ENCODE measurements at regions not wholly inside any gene's neighbourhood (a gene's known extent, or its start where the extent isn't known, plus 50 kb on each side); places are given as distances from the start of the nearest gene placed in this dataset.

DNA sequence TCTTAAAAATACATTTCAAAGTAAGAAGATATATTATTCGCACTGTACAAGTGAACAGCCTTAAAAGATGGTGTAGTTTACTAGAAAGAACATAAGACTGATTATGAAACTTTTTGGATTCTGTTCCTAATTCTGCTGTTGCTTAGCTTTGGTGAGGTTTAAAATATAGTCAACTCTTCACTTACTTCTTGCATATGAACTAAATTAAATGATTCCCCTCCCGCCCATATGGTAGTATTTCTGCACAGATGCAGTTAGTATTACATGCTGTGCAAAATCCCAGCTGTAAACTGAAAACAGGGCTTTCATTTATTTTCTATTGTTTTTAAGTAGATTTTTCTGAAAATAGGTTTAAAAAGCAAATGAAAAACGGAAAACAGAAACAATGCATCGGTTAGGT is 345.4 kb upstream of the NCAM2 start:
- TF ChIP-seq, protein P1, sequence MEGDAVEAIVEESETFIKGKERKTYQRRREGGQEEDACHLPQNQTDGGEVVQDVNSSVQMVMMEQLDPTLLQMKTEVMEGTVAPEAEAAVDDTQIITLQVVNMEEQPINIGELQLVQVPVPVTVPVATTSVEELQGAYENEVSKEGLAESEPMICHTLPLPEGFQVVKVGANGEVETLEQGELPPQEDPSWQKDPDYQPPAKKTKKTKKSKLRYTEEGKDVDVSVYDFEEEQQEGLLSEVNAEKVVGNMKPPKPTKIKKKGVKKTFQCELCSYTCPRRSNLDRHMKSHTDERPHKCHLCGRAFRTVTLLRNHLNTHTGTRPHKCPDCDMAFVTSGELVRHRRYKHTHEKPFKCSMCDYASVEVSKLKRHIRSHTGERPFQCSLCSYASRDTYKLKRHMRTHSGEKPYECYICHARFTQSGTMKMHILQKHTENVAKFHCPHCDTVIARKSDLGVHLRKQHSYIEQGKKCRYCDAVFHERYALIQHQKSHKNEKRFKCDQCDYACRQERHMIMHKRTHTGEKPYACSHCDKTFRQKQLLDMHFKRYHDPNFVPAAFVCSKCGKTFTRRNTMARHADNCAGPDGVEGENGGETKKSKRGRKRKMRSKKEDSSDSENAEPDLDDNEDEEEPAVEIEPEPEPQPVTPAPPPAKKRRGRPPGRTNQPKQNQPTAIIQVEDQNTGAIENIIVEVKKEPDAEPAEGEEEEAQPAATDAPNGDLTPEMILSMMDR (IDR thresholded peaks at IDR 0.05; ENCODE audit: extremely low read depth in 1 of 2, insufficient read depth in 1 of 2, low read depth in 1 of 2, low read length in 2 of 2): no peak
- no peak for TF ChIP-seq EZH2 (IDR thresholded peaks at IDR 0.05; ENCODE audit: borderline replicate concordance, low read depth, low read length, severe bottlenecking)
- TF ChIP-seq, protein P2, sequence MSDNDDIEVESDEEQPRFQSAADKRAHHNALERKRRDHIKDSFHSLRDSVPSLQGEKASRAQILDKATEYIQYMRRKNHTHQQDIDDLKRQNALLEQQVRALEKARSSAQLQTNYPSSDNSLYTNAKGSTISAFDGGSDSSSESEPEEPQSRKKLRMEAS (IDR thresholded peaks at IDR 0.05; ENCODE audit: insufficient read depth, insufficient read length): no peak
- TF ChIP-seq POLR2A (IDR thresholded peaks at IDR 0.05; ENCODE audit: low read depth, low read length): no peak
- TF ChIP-seq POLR2AphosphoS5 (IDR thresholded peaks at IDR 0.05; ENCODE audit: insufficient read depth, low read depth, low read length): no peak
- TF ChIP-seq GATA2 (IDR thresholded peaks at IDR 0.05; ENCODE audit: insufficient read depth, insufficient read length, low read depth, low read length): no peak

All from endothelial cell of umbilical vein (primary cell).